Left cardiac atrium (tissue), 4 donors: ENCODE measurements at regions not wholly inside any gene's neighbourhood (a gene's known extent, or its start where the extent isn't known, plus 50 kb on each side); places are given as distances from the start of the nearest gene placed in this dataset.

Experiments used
- ATAC-seq, 2 donors: fragments of 200-7000 bp; cut with Tn5 transposase; one replicate each; pipeline ENCODE4 v1.9.1; 2020; ENCODE audit warnings: mild to moderate bottlenecking in 2 of 2, moderate library complexity in 2 of 2
- DNase-seq: peaks from one replicate; pipeline ENCODE4 v3.0.0-alpha.2; 2020
- intact Hi-C, 2 donors: fragments of 100-400 bp; cut with DNase I; formaldehyde crosslinking; loops; one replicate each; pipeline versions ENCODE4 v1.14.1 to v1.15.1; 2022 to 2023
- donor health status: DM: no; HTN: yes; CAD: no.
- donor health status: DM: no; HTN: yes; CAD: no; lungs with severe emphysema.
- donor health status: DM: yes; HTN: yes; CAD: no.
- donor health status: Dilated cardiomyopathy.

DNA sequence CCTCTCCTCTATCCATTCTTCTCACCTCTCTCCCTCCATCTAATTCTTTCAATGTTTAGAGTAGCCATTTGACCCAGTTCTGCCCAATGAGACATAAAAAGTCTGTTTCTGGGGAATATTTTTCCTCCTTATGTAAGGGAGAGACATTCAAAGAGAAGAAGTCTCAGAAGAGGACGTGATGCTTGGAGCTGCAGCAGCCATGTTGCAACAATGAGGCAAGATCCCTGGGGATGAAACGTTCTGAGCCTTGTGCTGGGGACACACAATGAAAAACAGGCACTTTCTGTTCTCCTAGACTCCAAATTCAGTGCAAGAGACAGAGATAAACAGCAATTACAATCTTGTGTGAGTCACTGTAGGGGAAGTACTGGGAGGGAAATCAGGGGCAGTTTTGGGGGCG lies 130.8 kb downstream of the FOXL1 start:
- no peak for DNase-seq
- intact Hi-C loops: no loop called here
- ATAC-seq: no peak

DNA sequence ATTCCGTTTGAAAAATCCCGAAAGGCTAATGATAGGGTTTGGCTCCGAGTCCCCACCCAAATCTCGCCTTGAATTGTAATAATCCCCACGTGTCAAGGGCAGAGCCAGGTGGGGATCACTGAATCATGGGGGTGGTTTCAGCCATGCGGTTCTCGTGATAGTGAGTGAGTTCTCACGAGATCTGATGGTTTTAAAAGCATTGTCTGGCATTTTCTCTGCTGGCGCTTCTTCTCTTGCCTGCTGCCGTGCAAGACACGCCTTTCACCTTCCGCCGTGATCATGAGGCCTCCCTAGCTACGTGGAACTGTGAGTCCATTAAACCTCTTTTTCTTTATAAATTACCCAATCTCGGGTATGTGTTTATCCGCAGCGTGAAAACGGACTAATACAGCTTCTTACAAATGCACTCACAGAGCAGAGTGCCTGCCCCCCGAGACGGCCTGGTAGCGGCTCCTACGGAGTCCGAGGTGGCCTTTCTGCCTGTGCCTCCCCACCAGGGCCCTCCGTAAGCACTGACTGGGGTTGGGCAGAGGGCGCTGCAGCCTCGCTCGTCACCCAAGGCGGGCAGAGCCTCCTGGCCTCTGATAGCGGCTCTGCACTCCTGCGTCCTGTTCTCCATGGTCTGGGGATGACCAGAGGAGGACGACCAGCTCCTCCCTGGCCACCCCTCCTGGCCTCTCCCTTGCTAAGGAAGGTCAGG lies 131.7 kb downstream of the FOXL1 start:
- intact Hi-C loops: no loop called here
- DNase-seq (no peak), ATAC-seq (no peak)

DNA sequence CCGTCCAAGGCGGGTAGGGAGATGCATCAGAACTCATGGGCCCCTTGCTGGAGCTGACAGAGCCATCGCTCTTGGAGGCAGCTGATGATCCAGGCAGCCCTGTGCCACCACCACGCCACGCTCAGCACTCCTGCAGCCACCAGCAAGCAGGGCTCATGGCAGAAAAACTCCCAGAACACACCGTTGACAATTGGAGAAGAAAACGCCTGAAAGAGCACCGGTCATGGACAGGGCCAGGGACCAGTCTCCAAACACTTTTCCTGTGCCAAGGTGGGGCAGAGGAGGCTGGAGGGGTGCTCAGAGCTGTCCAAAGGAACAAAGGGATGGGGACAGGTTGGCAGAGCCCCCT lies 132.2 kb downstream of the FOXL1 start:
- ATAC-seq (no peak), DNase-seq (no peak)
- intact Hi-C loops: no loop called here

DNA sequence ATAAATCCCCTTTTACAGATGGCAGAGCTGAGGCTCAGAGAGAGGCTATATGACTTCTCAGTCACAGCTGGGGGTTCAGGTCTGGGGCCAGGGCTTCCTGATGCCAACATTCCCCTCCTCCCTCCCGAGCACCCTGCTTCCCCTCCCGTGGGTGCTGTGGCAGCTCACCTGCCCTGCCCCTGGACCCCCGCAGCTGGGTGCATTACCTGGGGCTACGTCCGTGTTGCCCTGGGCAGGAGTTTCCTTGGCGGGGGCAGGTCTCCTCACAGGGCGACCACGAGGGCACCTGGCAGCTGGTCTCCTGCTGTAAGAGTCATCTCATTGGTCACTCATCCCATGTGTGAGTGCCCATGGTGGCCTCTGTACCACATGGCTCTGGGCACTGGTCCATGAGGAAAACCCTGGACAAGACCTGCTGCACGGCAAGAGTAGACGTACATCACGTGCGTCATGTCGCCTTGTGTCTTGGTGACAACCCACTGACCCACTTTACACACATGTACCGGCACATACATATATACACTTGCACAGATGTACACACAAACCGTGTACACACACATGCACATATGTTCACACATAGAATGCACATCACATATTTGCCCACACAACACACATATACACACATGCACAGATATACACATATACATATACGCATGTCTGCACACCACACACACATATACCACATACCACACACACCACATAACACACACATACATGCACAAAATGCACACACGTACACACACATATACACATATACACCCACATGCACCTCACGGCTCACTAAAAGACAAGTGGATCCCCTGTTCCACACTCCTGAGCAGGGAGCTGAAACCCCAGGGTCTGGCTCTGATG lies 134.0 kb downstream of the FOXL1 start:
- DNase-seq (no peak), ATAC-seq (no peak)
- intact Hi-C loops: no loop called here

DNA sequence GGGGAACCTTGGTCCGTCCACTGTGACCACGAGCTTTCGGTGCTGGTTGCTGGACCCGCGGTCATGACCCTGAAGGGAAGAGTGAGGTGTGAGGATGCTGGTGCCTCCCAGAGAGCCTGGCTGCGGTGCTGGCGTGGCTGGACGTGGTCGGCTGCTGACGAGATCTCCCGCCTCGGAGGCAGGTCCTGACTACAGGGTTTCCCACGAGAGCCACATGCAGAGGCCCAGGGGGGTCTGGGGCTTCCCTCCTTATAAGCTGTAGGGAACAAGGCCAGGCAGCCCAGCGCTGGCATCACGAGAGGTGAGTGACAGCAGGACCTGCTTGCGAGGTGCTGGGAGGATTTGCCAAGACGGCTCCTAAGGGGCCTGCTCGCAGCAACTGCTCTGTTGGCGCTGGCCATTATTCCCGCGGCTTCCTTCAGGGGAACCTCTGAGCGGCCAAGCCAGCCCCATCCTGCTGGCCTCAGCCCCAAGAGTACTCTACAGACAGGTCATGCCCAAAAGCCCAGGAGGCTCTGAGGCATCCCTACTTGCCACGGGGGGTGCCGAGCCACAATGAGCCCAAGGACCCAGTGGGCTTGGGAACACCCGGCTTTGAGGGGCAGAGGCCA lies 134.8 kb downstream of the FOXL1 start:
- intact Hi-C loops: no loop called here
- DNase-seq: no peak

GRCh38 chr16:86714166-86714565 lies 135.8 kb downstream of the FOXL1 start:
- ATAC-seq: no peak
- intact Hi-C loops: no loop called here
- DNase-seq: no peak

More for the DNA sequence above, 134.8 kb downstream of the FOXL1 start:
- no peak for ATAC-seq

DNA sequence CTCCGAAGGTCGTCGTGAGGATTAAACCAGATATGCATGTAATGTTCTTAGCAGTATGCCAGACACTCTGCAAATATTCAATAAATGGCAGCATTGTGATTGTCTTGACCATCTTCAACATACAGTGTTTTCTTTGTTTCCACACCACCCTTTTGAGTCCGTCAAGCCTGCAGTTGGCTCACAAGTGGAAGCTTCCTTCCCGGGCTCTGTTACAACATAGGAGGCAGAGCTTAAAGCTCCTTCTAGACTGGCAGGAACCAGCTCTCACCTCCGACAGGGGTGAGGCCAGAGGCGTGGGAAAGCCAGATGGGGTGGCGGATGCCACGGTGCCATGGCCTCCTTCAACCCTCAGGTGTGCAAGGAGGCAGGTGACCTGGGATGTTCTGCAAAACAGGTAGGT lies 138.3 kb downstream of the FOXL1 start:
- DNase-seq (no peak), ATAC-seq (no peak)
- intact Hi-C loops: no loop called here

DNA sequence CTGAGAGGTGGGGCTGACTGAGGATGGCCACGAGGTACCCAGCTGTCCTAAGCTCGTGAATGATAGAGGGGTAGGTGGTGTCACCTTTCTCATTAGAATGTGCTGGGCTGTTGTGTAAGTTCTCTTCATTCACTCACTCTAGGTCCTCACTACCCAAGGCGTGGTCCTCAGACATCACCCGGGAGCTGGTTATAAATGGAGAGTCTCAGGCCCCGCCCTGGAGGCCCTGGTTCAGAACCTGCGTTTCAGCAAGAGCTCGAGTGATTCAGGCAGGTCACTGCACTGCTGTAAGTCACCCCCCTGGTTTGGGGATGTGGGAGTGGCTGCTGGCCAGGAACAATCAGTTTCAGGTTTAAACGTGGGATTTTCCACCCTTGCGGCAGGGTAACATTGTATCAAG lies 139.8 kb downstream of the FOXL1 start:
- no peak for DNase-seq
- intact Hi-C loops: no loop called here
- no peak for ATAC-seq

DNA sequence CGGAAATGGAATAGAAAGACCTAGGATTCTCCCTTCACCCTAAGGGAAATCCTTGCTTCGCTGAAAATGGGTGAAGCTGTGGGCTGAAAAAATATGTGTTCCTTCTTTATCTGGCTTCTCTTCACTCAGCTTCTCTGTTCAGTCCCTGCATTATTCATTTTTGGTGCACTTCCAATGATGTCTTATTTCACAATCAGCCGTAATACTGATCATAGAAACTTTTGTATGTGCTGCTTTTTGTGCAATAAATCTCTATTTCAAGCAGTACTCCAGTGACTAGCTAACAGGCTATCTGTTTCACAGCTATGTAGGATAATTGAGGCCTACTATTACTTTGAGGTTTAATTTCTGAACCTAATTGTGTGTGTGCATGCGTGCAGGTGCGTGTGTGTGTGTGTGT lies 144.6 kb downstream of the FOXL1 start:
- ATAC-seq (peak in 1 of 2 donors; percentile 55), DNase-seq (no peak)
- intact Hi-C loops: no loop called here

- DNase-seq: no peak
- ATAC-seq: no peak
- intact Hi-C loops: no loop called here
Observed at GRCh38 chr16:86723689-86724088, 145.3 kb downstream of the FOXL1 start.

GRCh38 chr16:86725401-86725800 lies 147.1 kb downstream of the FOXL1 start:
- ATAC-seq (no peak), DNase-seq (no peak)
- intact Hi-C loops: no loop called here

DNA sequence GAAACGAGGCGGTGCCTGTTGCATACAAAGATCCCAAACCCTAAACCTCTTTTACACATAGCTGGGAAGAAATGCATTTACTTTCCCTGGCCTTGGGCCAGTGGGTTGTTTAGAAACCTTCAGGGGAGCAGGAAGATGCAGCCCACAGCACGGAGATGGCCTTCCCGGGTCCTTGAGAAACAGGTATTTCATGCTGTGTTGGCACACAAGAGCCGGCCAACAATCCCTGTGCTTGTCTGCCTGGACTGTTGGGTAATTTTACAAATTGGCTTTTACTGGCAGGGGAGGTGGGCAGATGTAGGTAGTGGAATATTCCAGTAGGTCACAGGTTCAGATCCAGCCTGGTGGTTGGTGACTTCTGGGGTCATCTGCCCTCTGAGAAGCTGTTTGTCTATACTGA lies 148.0 kb downstream of the FOXL1 start:
- intact Hi-C loops: no loop called here
- ATAC-seq: no peak

GRCh38 chr16:86727131-86727530 lies 148.8 kb downstream of the FOXL1 start:
- DNase-seq: no peak
- ATAC-seq: peak in 1 of 2 donors; percentile 73
- intact Hi-C loops: no loop called here

More for the DNA sequence above, 148.0 kb downstream of the FOXL1 start:
- DNase-seq: no peak

DNA sequence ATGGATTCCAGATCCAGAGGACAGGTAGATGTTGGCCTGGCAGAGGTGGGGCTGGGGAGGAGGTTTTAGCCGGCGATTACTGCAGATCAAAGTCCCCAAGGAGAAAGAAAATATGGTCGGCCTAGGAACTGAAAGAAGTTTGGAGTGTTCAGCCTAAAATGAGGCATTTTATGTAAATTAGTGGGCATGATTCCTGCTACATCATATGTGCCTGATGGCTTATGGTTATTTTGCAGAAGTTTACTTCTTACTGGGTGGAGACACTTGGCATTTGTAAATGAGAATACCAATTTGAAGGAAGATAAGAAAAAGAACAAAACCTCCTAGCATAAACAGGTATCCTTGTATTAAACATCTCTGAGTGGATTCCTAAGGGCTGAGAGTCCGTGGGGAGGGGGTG lies 149.3 kb downstream of the FOXL1 start:
- intact Hi-C loops: no loop called here
- ATAC-seq (no peak), DNase-seq (no peak)

DNA sequence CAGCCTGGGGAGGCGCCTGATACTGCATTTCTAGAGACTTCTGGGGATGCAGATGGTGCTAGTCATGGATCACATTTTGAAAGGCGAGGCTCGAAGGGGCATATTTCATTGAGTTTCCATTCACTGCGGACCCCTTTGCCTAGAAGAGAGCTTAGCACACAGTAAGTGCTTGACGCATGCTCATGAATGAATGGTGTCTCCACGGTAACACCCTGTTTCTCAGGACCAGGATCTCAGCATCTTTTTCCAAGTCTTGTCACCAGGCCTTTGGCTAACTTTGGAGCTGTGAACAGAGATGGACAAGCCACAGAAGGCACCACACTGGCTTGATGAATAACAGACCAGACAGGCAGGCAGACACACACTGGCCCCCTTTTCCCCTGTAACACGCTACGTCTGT lies 151.3 kb downstream of the FOXL1 start:
- no peak for ATAC-seq
- intact Hi-C loops: no loop called here
- no peak for DNase-seq

GRCh38 chr16:86730086-86730485 lies 151.7 kb downstream of the FOXL1 start:
- ATAC-seq (no peak), DNase-seq (no peak)
- intact Hi-C loops: no loop called here

- DNase-seq: no peak
Observed at GRCh38 chr16:86730597-86730996, 152.2 kb downstream of the FOXL1 start.

GRCh38 chr16:86732621-86733295 lies 154.4 kb downstream of the FOXL1 start:
- intact Hi-C loops: no loop called here
- DNase-seq: no peak

More at GRCh38 chr16:86730597-86730996, 152.2 kb downstream of the FOXL1 start:
- no peak for ATAC-seq
- intact Hi-C loops: no loop called here

DNA sequence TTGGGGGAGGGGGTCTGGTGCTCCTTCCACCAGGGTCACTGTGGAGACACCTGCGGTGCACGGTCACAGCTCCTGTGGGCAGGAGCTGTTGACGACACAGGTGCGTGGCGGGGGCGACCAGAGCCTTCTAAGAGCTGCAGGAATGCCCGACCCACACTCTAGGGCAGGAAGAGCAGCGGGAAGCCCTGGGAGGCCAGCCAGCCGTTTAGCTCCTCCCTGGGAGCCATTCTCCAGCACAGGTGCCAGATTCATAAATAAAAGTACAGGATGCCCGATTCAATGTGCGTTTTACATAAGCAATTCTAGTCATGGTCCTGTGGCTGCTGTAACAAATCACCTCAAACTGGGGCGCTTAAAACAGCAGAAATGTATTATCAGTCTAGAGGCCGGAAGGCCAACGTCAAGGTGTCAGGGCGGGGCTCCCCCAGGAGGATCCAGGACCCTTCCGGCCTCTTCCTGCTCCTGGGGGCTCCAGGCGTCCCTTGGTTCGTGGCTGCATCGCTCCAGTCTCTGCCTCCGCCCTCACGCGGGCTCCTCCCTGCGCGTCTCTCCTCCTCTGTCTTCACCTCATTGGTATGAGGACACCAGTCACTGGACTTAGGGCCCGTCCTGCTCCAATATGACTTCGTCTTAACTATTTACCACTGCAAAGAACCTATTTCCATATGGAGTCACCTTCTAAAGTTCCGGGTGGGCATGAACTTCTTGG lies 155.4 kb downstream of the FOXL1 start:
- DNase-seq (no peak), ATAC-seq (no peak)
- intact Hi-C loops: no loop called here

More at GRCh38 chr16:86732621-86733295, 154.4 kb downstream of the FOXL1 start:
- ATAC-seq: peak in 1 of 2 donors; percentile 33
